ENCODE measurements at regions not wholly inside any gene's neighbourhood (a gene's known extent, or its start where the extent isn't known, plus 50 kb on each side); places are given as distances from the start of the nearest gene placed in this dataset.

- POLR2A ChIA-PET: no interaction called here
- FAIRE-seq (no peak), ATAC-seq (no peak), DNase-seq (ENCODE audit: low read depth, low spot score) (no peak)
- H3K4me3 ChIP-seq: no peak overlapping the region
- H3K9ac ChIP-seq (ENCODE audit: control insufficient read depth, insufficient read depth, low read length): no peak overlapping the region
- H3K27ac ChIP-seq (ENCODE audit: control insufficient read depth, insufficient read depth): no peak overlapping the region
- H4K20me1 ChIP-seq (ENCODE audit: control insufficient read depth, insufficient read depth): no peaks in the 10 kb centered on the region
- CTCF ChIA-PET: no interaction called here
- RAD21 ChIA-PET (ENCODE audit: unreplicated experiment): no interaction called here
- H3K79me2 ChIP-seq (ENCODE audit: control insufficient read depth, insufficient read depth, low read length): no peaks in the 10 kb centered on the region
- H3K27me3 ChIP-seq (replicated peaks in 1 of 2; ENCODE audit: control insufficient read depth in 2 of 2, insufficient read depth in 2 of 2, low read length in 1 of 2): no peaks in the 10 kb centered on the region
- H3K9me3 ChIP-seq (replicated peaks; ENCODE audit: control insufficient read depth, insufficient read depth, low read length): no peaks in the 10 kb centered on the region
- TF ChIP-seq ZBTB40 (IDR thresholded peaks at IDR 0.05; ENCODE audit: borderline replicate concordance): no peak
- no peak for TF ChIP-seq IKZF1 (conservative IDR thresholded peaks at IDR 0.05)
- no peak for TF ChIP-seq CHD1 (IDR thresholded peaks at IDR 0.05; ENCODE audit: low read depth, low read length)
- no peak for TF ChIP-seq ASH2L (IDR thresholded peaks at IDR 0.05; ENCODE audit: borderline replicate concordance, low read depth)
- TF ChIP-seq, protein P1, sequence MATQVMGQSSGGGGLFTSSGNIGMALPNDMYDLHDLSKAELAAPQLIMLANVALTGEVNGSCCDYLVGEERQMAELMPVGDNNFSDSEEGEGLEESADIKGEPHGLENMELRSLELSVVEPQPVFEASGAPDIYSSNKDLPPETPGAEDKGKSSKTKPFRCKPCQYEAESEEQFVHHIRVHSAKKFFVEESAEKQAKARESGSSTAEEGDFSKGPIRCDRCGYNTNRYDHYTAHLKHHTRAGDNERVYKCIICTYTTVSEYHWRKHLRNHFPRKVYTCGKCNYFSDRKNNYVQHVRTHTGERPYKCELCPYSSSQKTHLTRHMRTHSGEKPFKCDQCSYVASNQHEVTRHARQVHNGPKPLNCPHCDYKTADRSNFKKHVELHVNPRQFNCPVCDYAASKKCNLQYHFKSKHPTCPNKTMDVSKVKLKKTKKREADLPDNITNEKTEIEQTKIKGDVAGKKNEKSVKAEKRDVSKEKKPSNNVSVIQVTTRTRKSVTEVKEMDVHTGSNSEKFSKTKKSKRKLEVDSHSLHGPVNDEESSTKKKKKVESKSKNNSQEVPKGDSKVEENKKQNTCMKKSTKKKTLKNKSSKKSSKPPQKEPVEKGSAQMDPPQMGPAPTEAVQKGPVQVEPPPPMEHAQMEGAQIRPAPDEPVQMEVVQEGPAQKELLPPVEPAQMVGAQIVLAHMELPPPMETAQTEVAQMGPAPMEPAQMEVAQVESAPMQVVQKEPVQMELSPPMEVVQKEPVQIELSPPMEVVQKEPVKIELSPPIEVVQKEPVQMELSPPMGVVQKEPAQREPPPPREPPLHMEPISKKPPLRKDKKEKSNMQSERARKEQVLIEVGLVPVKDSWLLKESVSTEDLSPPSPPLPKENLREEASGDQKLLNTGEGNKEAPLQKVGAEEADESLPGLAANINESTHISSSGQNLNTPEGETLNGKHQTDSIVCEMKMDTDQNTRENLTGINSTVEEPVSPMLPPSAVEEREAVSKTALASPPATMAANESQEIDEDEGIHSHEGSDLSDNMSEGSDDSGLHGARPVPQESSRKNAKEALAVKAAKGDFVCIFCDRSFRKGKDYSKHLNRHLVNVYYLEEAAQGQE (IDR thresholded peaks at IDR 0.05; ENCODE audit: low read depth, low read length): no peak
- no peak for TF ChIP-seq NFYB (IDR thresholded peaks at IDR 0.05; ENCODE audit: insufficient read depth, low read depth, low read length)
- TF ChIP-seq SREBF1 (IDR thresholded peaks at IDR 0.05; ENCODE audit: low read length): no peak
- TF ChIP-seq SUPT20H (IDR thresholded peaks at IDR 0.05; ENCODE audit: borderline replicate concordance, control insufficient read depth, low read depth, low read length): no peak
- H2AFZ ChIP-seq (ENCODE audit: control insufficient read depth, low read depth, low read length): no peak overlapping the region
- H3K4me2 ChIP-seq (ENCODE audit: control insufficient read depth, insufficient read depth): no peak overlapping the region
- H3K36me3 ChIP-seq (ENCODE audit: control insufficient read depth in 2 of 2, insufficient read depth in 2 of 2, low read length in 1 of 2): no peaks in the 10 kb centered on the region
- no TSS peak for BruUV-seq (replicated peaks)
- no peaks in the 10 kb centered on the region for H3K4me1 ChIP-seq (ENCODE audit: control insufficient read depth, insufficient read depth, low read length)
- in situ Hi-C loops (cut with MboI) (no loop called here), intact Hi-C loops (cut with micrococcal nuclease; ENCODE audit: unreplicated experiment) (no loop called here)
- SMC1A ChIA-PET (ENCODE audit: uncharacterized antibody, unreplicated experiment): interaction anchor here (0.5 to 1.4 kb wide), 3 partner anchors 14 to 311 kb away, joined by 3 to 7 read pairs (median 6); no protein-coding TSS in a partner anchor
Observed at GRCh38 chr5:60357302-60357701, 342.7 kb downstream of the DEPDC1B start.
